SW480 (cell line): ENCODE measurements at regions not wholly inside any gene's neighbourhood (a gene's known extent, or its start where the extent isn't known, plus 50 kb on each side); places are given as distances from the start of the nearest gene placed in this dataset.

ENCODE experiments used
- DNase-seq: peaks from one replicate; pipeline ENCODE4 v3.0.0-alpha.2; 2016; ENCODE audit warnings: low spot score

GRCh38 chr2:63658176-63658968, 69.6 kb downstream of the MDH1 start:
- no peak for DNase-seq

- no peak for DNase-seq
These were observed 71.3 kb downstream of the MDH1 start for GRCh38 chr2:63660060-63660459.

- no peak for DNase-seq
These were observed 72.3 kb downstream of the MDH1 start for GRCh38 chr2:63661076-63661475.

- DNase-seq: no peak
These were observed 73.5 kb downstream of the MDH1 start for GRCh38 chr2:63662028-63662804.

- DNase-seq: no peak
These were observed 74.5 kb downstream of the MDH1 start for GRCh38 chr2:63663013-63663864.

- no peak for DNase-seq
These were observed 76.3 kb downstream of the MDH1 start for GRCh38 chr2:63665091-63665490.

- DNase-seq: no peak
These were observed 77.2 kb downstream of the MDH1 start for GRCh38 chr2:63665846-63666475.

GRCh38 chr2:63667132-63667700, 78.5 kb downstream of the MDH1 start:
- no peak for DNase-seq

- no peak for DNase-seq
These were observed 79.2 kb downstream of the MDH1 start for GRCh38 chr2:63668000-63668399.

GRCh38 chr2:63668466-63668865, 79.7 kb downstream of the MDH1 start:
- DNase-seq: no peak

GRCh38 chr2:63669596-63669995, 80.8 kb downstream of the MDH1 start:
- DNase-seq: no peak

- DNase-seq: no peak
These were observed 85.2 kb downstream of the MDH1 start for GRCh38 chr2:63673865-63674533.

GRCh38 chr2:63675026-63675425, 86.3 kb downstream of the MDH1 start:
- no peak for DNase-seq

GRCh38 chr2:63676135-63676534, 87.4 kb downstream of the MDH1 start:
- no peak for DNase-seq

GRCh38 chr2:63678085-63678484, 89.3 kb downstream of the MDH1 start:
- DNase-seq: no peak

GRCh38 chr2:63678551-63678950, 89.8 kb downstream of the MDH1 start:
- DNase-seq: no peak

GRCh38 chr2:63679252-63679855, 90.6 kb downstream of the MDH1 start:
- no peak for DNase-seq

GRCh38 chr2:63680455-63680854, 91.7 kb downstream of the MDH1 start:
- no peak for DNase-seq

GRCh38 chr2:63681896-63682295, 93.1 kb downstream of the MDH1 start:
- DNase-seq: no peak

- DNase-seq: peak; percentile 59
These were observed 103.3 kb downstream of the MDH1 start for GRCh38 chr2:63692002-63692606.
